Right lobe of liver (tissue), 4 donors: ENCODE measurements at regions not wholly inside any gene's neighbourhood (a gene's known extent, or its start where the extent isn't known, plus 50 kb on each side); places are given as distances from the start of the nearest gene placed in this dataset.

ENCODE experiments used
- POLR2A ChIP-seq: fragments of 450-650 bp; IDR thresholded peaks from one replicate; pipeline ENCODE4 v1.6.1; 2017; ENCODE audit warnings: antibody characterized with exemption, mild to moderate bottlenecking
- TF ChIP-seq, protein P1 (sequence below), 4 donors: fragments of 200-600 bp in 3 of 4; fragments of 450-650 bp in 1 of 4; IDR thresholded peaks; one replicate each; pipeline versions ENCODE4 v1.5.1 to v1.8.0; 2016 to 2022; ENCODE audit warnings: antibody characterized with exemption in 4 of 4, mild to moderate bottlenecking in 2 of 4
- donor health status: DM: no; HTN: no; CAD: no.
- donor health status: DM: no; HTN: no; CAD: no.
- donor health status: DM: no; HTN: yes; CAD: no.

DNA sequence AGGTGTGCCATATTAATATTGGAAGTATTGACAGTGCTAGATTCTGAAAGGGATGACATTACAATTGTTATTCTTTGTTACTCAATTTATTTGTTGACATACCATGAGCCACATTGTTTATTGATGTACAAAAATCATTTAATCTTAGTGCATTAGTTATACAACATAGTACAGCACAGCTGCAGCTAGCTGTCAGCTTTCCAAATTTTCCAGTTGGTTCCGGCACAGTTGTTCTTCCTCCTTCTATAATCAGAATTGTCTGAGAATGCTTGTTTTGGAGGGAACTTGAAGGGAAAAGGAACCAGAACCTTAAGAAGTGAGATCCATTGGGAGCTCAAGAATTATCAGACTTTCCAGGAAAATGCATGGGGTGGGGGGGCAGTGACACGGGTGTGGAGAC lies 281.4 kb downstream of the ZIC3 start:
- TF ChIP-seq, protein P1, sequence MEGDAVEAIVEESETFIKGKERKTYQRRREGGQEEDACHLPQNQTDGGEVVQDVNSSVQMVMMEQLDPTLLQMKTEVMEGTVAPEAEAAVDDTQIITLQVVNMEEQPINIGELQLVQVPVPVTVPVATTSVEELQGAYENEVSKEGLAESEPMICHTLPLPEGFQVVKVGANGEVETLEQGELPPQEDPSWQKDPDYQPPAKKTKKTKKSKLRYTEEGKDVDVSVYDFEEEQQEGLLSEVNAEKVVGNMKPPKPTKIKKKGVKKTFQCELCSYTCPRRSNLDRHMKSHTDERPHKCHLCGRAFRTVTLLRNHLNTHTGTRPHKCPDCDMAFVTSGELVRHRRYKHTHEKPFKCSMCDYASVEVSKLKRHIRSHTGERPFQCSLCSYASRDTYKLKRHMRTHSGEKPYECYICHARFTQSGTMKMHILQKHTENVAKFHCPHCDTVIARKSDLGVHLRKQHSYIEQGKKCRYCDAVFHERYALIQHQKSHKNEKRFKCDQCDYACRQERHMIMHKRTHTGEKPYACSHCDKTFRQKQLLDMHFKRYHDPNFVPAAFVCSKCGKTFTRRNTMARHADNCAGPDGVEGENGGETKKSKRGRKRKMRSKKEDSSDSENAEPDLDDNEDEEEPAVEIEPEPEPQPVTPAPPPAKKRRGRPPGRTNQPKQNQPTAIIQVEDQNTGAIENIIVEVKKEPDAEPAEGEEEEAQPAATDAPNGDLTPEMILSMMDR (IDR thresholded peaks at IDR 0.05) = no peak
- no peak for TF ChIP-seq POLR2A
